HG03139 (cell line): ENCODE measurements at regions not wholly inside any gene's neighbourhood (a gene's known extent, or its start where the extent isn't known, plus 50 kb on each side); places are given as distances from the start of the nearest gene placed in this dataset.
"Not testable (repeated sequence)": the region's sequence is repeated elsewhere in the genome, so short reads cannot be mapped to it uniquely, and the experiment has no call there.

ENCODE experiments used
- ATAC-seq: cut with Tn5 transposase; IDR thresholded peaks from one replicate; pipeline ENCODE4 v1.9.1; 2021; ENCODE audit not compliant: unreplicated experiment

- no peak for ATAC-seq
Observed at GRCh38 chr15:55126111-55126510, 70.6 kb downstream of the RSL24D1 start.

GRCh38 chr15:55124616-55125015 lies 72.1 kb downstream of the RSL24D1 start:
- no peak for ATAC-seq

GRCh38 chr15:55118344-55118870 lies 78.3 kb downstream of the RSL24D1 start:
- ATAC-seq = no peak

GRCh38 chr15:55116636-55117035 lies 80.1 kb downstream of the RSL24D1 start:
- no peak for ATAC-seq

GRCh38 chr15:55113736-55114135 lies 83.0 kb downstream of the RSL24D1 start:
- no peak for ATAC-seq

GRCh38 chr15:55112706-55113105 lies 84.0 kb downstream of the RSL24D1 start:
- ATAC-seq = no peak

- no peak for ATAC-seq
Observed at GRCh38 chr15:55110446-55110845, 86.3 kb downstream of the RSL24D1 start.

- peak; percentile 61 for ATAC-seq
Observed at GRCh38 chr15:55108858-55109518, 87.8 kb downstream of the RSL24D1 start.

- no peak for ATAC-seq
Observed at GRCh38 chr15:55108448-55108847, 88.3 kb downstream of the RSL24D1 start.

GRCh38 chr15:55106155-55106554 lies 90.6 kb downstream of the RSL24D1 start:
- ATAC-seq = no peak

GRCh38 chr15:55094136-55094535 lies 102.6 kb downstream of the RSL24D1 start:
- no peak for ATAC-seq

- no peak for ATAC-seq
Observed at GRCh38 chr15:55088207-55088606, 108.5 kb downstream of the RSL24D1 start.

GRCh38 chr15:55084673-55085072 lies 112.1 kb downstream of the RSL24D1 start:
- ATAC-seq = no peak

GRCh38 chr15:55084216-55084615 lies 112.5 kb downstream of the RSL24D1 start:
- ATAC-seq = no peak

- not testable (repeated sequence) for ATAC-seq
Observed at GRCh38 chr15:55077052-55077451, 119.7 kb downstream of the RSL24D1 start.

GRCh38 chr15:55074431-55074830 lies 122.3 kb downstream of the RSL24D1 start:
- no peak for ATAC-seq

- not testable (repeated sequence) for ATAC-seq
Observed at GRCh38 chr15:55063970-55064369, 132.8 kb downstream of the RSL24D1 start.

GRCh38 chr15:55060836-55061235 lies 135.9 kb downstream of the RSL24D1 start:
- no peak for ATAC-seq

GRCh38 chr15:55056500-55056899 lies 140.2 kb downstream of the RSL24D1 start:
- no peak for ATAC-seq

GRCh38 chr15:55044162-55044561 lies 152.6 kb downstream of the RSL24D1 start:
- ATAC-seq = no peak

GRCh38 chr15:55037071-55037470 lies 159.7 kb downstream of the RSL24D1 start:
- ATAC-seq = no peak

- ATAC-seq = no peak
Observed at GRCh38 chr15:55035749-55036148, 161.0 kb downstream of the RSL24D1 start.

- ATAC-seq = no peak
Observed at GRCh38 chr15:55033574-55033973, 163.2 kb downstream of the RSL24D1 start.
